Lung (tissue), 11 donors: ENCODE measurements at regions not wholly inside any gene's neighbourhood (a gene's known extent, or its start where the extent isn't known, plus 50 kb on each side); places are given as distances from the start of the nearest gene placed in this dataset.

Experiments used
- ATAC-seq: fragments of 200-7000 bp; cut with Tn5 transposase; one replicate; pipeline ENCODE4 v1.9.1; 2020; ENCODE audit warnings: moderate number of reproducible peaks; ENCODE audit not compliant: insufficient read depth, low FRiP score
- DNase-seq, 3 donors: peaks; one replicate each; pipeline ENCODE4 v3.0.0-alpha.2; 2013 to 2017
- H3K27ac ChIP-seq, 2 donors: one replicate each; pipeline ENCODE4 v1.5.1; 2013; ENCODE audit warnings: mild to moderate bottlenecking in 2 of 2, moderate library complexity in 2 of 2, control low read depth in 1 of 2, inconsistent platforms in 1 of 2, low read depth in 1 of 2, low read length in 1 of 2
- H3K27me3 ChIP-seq, 3 donors: one replicate each; pipeline ENCODE4 v1.5.1; 2013; ENCODE audit warnings: low read length in 2 of 3; ENCODE audit not compliant: control insufficient read depth in 3 of 3, insufficient read depth in 3 of 3
- H3K36me3 ChIP-seq, 4 donors: one replicate each; pipeline ENCODE4 v1.5.1; 2013; ENCODE audit warnings: low read length in 4 of 4, mild to moderate bottlenecking in 1 of 4, moderate library complexity in 1 of 4; ENCODE audit not compliant: control insufficient read depth in 4 of 4, insufficient read depth in 4 of 4
- H3K4me1 ChIP-seq, 5 donors: one replicate each; pipeline ENCODE4 v1.5.1; 2013; ENCODE audit warnings: low read length in 5 of 5, mild to moderate bottlenecking in 2 of 5, moderate library complexity in 1 of 5; ENCODE audit not compliant: control insufficient read depth in 5 of 5, insufficient read depth in 5 of 5
- H3K4me3 ChIP-seq: one replicate; pipeline ENCODE4 v1.5.1; 2013; ENCODE audit warnings: mild to moderate bottlenecking, control low read depth, moderate library complexity
- H3K9ac ChIP-seq, 2 donors: one replicate each; pipeline ENCODE4 v1.5.1; 2013; ENCODE audit warnings: low read length in 2 of 2, control low read depth in 1 of 2; ENCODE audit not compliant: insufficient read depth in 1 of 2
- H3K9me3 ChIP-seq, 4 donors: one replicate each; pipeline ENCODE4 v1.5.1; 2013; ENCODE audit warnings: low read length in 3 of 4, mild to moderate bottlenecking in 1 of 4, moderate library complexity in 1 of 4; ENCODE audit not compliant: control insufficient read depth in 4 of 4, insufficient read depth in 3 of 4
- WGBS, 2 donors: extraction: QIAGEN DNeasy Blood & Tissue Kit; methylation state at CpG; one replicate each; pipeline ENCODE4 v1.1.7; 2013; 5-methylcytosine and 5-hydroxymethylcytosine counted together
- TF ChIP-seq, protein P1 (sequence below): IDR thresholded peaks from 2 replicates; pipeline ENCODE4 v1.5.1; 2012; ENCODE audit warnings: mild to moderate bottlenecking; ENCODE audit errors: control extremely low read depth, extremely low read depth
- donor health status: control.
- donor health status: control.
- donor health status: Bipolar disorder and iron deficiency.
- donor health status: healthy.
- donor health status: DM: yes; HTN: yes; CAD: no.

DNA sequence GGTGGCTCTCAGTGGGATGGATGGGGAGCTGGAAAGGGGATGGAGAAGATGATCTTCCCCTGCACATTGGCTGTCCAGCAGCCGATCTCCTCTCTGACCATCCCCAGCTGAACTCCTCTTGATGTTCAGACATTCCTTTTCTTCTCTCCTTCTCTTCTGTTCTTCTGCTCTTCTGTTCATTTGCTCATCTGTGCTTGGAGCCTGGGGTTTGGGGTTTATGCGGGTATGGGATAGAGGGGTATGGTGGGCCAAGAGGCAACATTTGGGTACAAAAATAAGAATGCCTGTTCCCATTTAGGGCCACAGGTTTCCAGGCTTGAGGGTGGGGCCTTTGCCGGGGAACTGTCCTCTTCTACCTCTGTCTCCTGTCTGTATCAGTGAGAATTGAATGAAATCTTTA lies 205.4 kb upstream of the XYLT1 start:
- TF ChIP-seq, protein P1, sequence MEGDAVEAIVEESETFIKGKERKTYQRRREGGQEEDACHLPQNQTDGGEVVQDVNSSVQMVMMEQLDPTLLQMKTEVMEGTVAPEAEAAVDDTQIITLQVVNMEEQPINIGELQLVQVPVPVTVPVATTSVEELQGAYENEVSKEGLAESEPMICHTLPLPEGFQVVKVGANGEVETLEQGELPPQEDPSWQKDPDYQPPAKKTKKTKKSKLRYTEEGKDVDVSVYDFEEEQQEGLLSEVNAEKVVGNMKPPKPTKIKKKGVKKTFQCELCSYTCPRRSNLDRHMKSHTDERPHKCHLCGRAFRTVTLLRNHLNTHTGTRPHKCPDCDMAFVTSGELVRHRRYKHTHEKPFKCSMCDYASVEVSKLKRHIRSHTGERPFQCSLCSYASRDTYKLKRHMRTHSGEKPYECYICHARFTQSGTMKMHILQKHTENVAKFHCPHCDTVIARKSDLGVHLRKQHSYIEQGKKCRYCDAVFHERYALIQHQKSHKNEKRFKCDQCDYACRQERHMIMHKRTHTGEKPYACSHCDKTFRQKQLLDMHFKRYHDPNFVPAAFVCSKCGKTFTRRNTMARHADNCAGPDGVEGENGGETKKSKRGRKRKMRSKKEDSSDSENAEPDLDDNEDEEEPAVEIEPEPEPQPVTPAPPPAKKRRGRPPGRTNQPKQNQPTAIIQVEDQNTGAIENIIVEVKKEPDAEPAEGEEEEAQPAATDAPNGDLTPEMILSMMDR = no peak
- H3K4me3 ChIP-seq = no peak overlapping the region

DNA sequence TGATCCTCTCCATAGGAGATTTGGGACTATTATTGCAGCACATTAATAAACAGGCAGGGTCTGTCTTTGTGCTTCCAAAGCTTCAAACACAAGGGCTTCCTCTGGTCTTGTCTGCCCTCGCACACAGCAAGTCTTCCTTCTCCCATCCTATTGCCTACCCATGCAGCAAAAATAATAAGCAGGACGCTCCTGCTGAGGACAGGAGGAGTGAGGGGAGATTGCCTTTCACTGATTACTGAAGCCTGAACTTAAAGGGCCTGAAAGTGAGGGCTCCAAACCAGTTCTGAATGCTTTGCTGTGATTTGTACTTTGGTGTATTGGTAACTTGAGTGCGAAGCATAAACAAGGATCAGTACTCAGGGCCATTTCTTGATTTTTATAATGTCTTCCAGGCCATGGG lies 197.6 kb upstream of the XYLT1 start:
- TF ChIP-seq, protein P1 = no peak
- no peaks in the 10 kb centered on the region for H3K36me3 ChIP-seq
- DNase-seq (no peak), ATAC-seq (no peak)
- no peaks in the 10 kb centered on the region for H3K9me3 ChIP-seq
- no peak overlapping the region for H3K27ac ChIP-seq
- no peaks in the 10 kb centered on the region for H3K27me3 ChIP-seq
- no peak overlapping the region for H3K9ac ChIP-seq
- H3K4me3 ChIP-seq = no peak overlapping the region
- H3K4me1 ChIP-seq = no peaks in the 10 kb centered on the region
- 71 to 77% methylated on average over 3 of the region's 3 CpGs for WGBS, 2 donors

More for the DNA sequence above, 205.4 kb upstream of the XYLT1 start:
- ATAC-seq (no peak), DNase-seq (no peak)
- H3K9me3 ChIP-seq = peaks cover 0 to 5% (median 3%) of the 10 kb centered on the region in 4 donors
- no peak overlapping the region for H3K27ac ChIP-seq
- no peaks in the 10 kb centered on the region for H3K4me1 ChIP-seq
- H3K9ac ChIP-seq = no peak overlapping the region
- 96% methylated on average over 3 of the region's 3 CpGs for WGBS, 2 donors
- no peaks in the 10 kb centered on the region for H3K27me3 ChIP-seq
- H3K36me3 ChIP-seq = no peaks in the 10 kb centered on the region

DNA sequence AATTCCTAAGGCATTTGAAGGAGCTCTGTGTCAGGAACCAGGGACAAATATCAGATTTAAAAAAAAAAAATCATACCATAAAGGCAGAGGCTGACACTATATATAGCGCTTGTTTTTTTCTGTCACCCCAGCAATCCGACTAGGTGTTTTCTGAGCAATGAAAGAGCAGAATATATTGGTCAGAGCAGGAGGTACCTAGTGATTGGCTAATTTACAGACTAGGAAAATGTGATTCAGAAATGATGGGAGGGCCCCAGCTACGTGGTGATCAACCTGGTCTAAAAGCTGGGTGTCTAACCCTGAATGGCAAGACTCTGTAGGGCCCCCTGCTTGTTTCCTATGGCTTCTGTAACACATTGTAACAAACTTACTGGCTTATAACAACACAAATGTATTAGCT lies 195.5 kb upstream of the XYLT1 start:
- no peaks in the 10 kb centered on the region for H3K36me3 ChIP-seq
- H3K27ac ChIP-seq = no peak overlapping the region
- no peak for DNase-seq
- H3K9me3 ChIP-seq = no peaks in the 10 kb centered on the region
- no peak overlapping the region for H3K9ac ChIP-seq
- no peaks in the 10 kb centered on the region for H3K4me1 ChIP-seq
- no peaks in the 10 kb centered on the region for H3K27me3 ChIP-seq
- TF ChIP-seq, protein P1 = no peak
- no peak overlapping the region for H3K4me3 ChIP-seq
- no peak for ATAC-seq
- WGBS, 2 donors = 78 to 89% methylated on average over 3 of the region's 3 CpGs

DNA sequence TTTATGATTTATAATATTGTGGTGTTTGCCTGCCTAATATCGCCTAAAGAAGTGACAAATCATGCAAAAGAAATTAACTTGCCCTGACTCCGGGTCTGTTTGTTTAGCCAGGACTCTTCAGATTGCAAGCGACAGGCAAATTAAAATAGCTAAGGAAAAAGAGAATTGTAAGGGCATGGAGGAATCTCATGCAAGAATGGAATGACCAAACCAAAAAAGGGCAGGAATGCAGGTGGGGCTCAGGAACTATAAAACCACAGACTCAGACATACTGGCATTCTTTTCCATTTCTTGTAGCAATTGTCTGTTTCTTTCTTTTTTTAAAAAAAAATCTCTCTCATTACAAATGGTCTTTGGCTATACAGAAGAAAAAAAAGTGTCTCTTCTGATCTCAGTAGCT lies 188.1 kb upstream of the XYLT1 start:
- Histone ChIP-seq H3K9me3 (peaks cover 0 to 1% (median 0%) of the 10 kb centered on the region in 4 donors), H3K36me3 (no peaks in the 10 kb centered on the region), H3K4me1 (peaks cover 0 to 1% (median 0%) of the 10 kb centered on the region in 5 donors), H3K4me3 (no peak overlapping the region), H3K27me3 (peaks cover 0 to 5% (median 0%) of the 10 kb centered on the region in 3 donors), H3K27ac (no peak overlapping the region), H3K9ac (no peak overlapping the region)
- TF ChIP-seq, protein P1 = no peak
- no peak for ATAC-seq
- 64 to 85% methylated on average over 3 of the region's 3 CpGs for WGBS, 2 donors
- no peak for DNase-seq
